ENCODE measurements at regions not wholly inside any gene's neighbourhood (a gene's known extent, or its start where the extent isn't known, plus 50 kb on each side); places are given as distances from the start of the nearest gene placed in this dataset.

GRCh38 chr2:196478588-196478987, 160.9 kb upstream of the CCDC150 start:
- TF ChIP-seq, protein P1, sequence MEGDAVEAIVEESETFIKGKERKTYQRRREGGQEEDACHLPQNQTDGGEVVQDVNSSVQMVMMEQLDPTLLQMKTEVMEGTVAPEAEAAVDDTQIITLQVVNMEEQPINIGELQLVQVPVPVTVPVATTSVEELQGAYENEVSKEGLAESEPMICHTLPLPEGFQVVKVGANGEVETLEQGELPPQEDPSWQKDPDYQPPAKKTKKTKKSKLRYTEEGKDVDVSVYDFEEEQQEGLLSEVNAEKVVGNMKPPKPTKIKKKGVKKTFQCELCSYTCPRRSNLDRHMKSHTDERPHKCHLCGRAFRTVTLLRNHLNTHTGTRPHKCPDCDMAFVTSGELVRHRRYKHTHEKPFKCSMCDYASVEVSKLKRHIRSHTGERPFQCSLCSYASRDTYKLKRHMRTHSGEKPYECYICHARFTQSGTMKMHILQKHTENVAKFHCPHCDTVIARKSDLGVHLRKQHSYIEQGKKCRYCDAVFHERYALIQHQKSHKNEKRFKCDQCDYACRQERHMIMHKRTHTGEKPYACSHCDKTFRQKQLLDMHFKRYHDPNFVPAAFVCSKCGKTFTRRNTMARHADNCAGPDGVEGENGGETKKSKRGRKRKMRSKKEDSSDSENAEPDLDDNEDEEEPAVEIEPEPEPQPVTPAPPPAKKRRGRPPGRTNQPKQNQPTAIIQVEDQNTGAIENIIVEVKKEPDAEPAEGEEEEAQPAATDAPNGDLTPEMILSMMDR (IDR thresholded peaks at IDR 0.05 in 4 of 5, conservative IDR thresholded peaks at IDR 0.05 in 1 of 5), result no peak
- TF ChIP-seq POLR2A (IDR thresholded peaks at IDR 0.05), result no peak

Data from gastrocnemius medialis (tissue), 4 donors.